H1 (cell line): ENCODE measurements at regions not wholly inside any gene's neighbourhood (a gene's known extent, or its start where the extent isn't known, plus 50 kb on each side); places are given as distances from the start of the nearest gene placed in this dataset.

Source experiments
- FOSL1 ChIP-seq: IDR thresholded peaks from 2 replicates; pipeline ENCODE4 v1.6.1; 2011; ENCODE audit warnings: mild to moderate bottlenecking, low read depth, low read length, moderate library complexity; ENCODE audit not compliant: insufficient read depth
- SIRT6 ChIP-seq: IDR thresholded peaks from one replicate; pipeline ENCODE4 v1.7.1; 2012; ENCODE audit warnings: low read length, inconsistent platforms

DNA sequence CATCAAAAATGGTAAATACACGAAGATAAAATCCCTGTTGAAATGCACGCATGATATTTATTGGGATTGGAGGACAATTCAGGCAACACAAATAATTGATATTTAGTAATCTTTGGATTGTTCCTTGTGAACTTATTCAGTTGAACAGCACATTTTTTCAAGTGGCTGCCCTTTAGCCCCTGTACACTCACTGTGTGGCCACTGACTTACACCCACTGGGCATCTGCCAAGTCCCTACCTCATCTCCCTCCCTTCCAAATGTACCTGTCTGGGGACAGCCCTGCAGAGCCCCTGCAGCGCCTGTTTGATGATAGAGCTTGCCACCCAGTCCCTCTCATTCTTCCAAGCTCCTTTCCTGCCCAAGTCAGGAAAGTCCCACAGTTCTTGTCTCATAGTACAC lies 154.3 kb downstream of the GLUL start (continued):
- TF ChIP-seq FOSL1, result no peak
- TF ChIP-seq SIRT6, result no peak
